HFF-Myc (cell line): ENCODE measurements at regions not wholly inside any gene's neighbourhood (a gene's known extent, or its start where the extent isn't known, plus 50 kb on each side); places are given as distances from the start of the nearest gene placed in this dataset.

Experiments
- DNase-seq: peaks from one replicate; pipeline ENCODE4 v3.0.0-alpha.2; 2011; ENCODE audit warnings: low read depth; ENCODE audit errors: extremely low read depth
- H3K4me3 ChIP-seq: replicated peaks from 2 replicates; pipeline ENCODE4 v1.5.1; 2011; ENCODE audit warnings: low read depth, mild to moderate bottlenecking, control low read depth, low read length
- TF ChIP-seq, protein P1 (sequence below): IDR thresholded peaks from 2 replicates; pipeline ENCODE4 v1.5.1; 2012; ENCODE audit warnings: mild to moderate bottlenecking, low read depth, low read length, control low read depth; ENCODE audit errors: missing control alignments

DNA sequence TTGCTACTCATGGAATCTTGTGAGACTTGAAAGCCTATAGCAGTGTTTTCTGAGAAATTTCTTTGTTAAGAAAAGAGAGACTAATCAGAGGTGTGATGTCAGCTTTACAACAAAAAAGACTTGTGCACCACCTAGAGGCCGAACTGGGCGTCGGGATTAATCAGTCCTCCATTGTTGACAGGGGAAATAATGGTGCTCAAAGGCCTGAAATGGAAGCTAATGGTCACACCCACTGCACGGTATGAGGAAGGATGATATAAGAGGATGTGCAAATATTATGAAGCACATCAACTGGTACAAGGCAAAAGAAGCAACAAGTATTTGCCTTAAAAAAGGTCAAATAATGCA, 480.2 kb upstream of the MIR17HG start:
- no peak overlapping the region for H3K4me3 ChIP-seq
- peak; percentile 38 for DNase-seq
- TF ChIP-seq, protein P1, sequence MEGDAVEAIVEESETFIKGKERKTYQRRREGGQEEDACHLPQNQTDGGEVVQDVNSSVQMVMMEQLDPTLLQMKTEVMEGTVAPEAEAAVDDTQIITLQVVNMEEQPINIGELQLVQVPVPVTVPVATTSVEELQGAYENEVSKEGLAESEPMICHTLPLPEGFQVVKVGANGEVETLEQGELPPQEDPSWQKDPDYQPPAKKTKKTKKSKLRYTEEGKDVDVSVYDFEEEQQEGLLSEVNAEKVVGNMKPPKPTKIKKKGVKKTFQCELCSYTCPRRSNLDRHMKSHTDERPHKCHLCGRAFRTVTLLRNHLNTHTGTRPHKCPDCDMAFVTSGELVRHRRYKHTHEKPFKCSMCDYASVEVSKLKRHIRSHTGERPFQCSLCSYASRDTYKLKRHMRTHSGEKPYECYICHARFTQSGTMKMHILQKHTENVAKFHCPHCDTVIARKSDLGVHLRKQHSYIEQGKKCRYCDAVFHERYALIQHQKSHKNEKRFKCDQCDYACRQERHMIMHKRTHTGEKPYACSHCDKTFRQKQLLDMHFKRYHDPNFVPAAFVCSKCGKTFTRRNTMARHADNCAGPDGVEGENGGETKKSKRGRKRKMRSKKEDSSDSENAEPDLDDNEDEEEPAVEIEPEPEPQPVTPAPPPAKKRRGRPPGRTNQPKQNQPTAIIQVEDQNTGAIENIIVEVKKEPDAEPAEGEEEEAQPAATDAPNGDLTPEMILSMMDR: peak; percentile 66

DNA sequence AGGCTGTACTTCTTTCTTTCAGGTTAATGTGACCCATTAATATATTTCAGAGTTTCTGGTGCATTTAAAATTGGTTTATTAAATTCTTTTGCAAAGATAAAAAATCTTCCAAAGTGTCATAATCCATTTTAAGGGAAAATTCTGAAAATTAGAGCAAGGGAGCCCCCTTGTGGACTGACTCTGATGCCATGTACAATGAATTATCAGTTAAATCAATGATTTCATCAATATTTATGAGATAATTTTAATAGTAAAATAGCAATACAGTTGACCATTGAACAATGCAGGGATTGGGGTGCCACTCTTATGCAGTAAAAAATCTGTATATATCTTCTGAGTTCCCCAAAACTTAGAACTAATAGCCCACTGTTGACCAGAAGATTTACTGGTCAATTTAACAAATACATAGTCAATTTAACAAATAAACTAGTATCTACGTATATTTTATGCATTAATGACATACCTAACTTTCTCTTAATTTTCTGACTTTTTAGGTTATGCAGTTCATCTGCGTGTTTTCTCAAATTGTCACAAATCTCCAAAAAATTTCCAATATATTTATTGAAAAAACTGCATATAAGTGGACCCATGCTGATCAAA, 479.1 kb upstream of the MIR17HG start:
- TF ChIP-seq, protein P1: peak; percentile 44
- H3K4me3 ChIP-seq: no peak overlapping the region
- no peak for DNase-seq

DNA sequence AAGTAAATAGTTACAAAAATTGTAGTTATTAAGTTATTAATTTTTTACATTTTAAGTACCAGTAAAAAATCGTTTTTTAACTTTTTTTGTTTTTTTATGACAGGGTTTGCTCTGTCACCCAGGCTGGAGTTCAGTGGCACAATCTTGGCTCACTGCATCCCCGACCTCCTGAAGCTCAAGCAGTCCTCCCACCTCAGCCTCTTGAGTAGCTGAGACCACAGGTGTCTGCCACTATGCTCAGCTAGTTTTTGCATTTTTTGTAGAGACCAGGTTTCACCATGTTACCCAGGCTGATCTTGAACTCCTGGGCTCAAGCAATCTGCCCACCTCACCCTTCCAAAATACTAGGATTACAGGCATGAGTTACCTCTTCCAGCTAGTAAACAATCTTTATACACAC, 477.9 kb upstream of the MIR17HG start:
- no peak overlapping the region for H3K4me3 ChIP-seq
- TF ChIP-seq, protein P1: no peak
- no peak for DNase-seq

DNA sequence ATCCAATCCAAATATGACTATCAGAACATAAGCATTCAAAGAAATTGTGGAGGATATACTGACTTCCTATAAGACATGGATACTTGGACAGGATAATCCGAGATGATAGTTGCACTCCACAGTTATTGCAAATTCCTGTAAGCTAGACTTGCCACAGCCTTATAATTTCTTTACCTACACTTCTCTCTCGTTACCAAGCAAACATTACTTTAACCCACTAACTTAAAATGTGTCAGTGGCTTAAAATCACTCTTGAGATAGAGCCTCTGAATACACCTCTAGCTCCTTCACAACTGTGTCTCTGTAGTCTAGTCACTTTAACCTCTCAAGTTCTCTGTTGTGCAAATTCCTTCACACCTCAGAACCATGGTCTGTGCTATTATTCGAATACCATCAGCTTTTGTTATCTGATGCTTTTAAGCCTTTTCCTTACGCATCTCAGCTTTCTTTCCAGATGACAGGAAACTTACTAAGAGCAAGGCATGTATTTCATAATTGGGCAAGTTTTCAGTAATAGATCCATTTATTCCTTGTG, 474.9 kb upstream of the MIR17HG start:
- TF ChIP-seq, protein P1: no peak
- H3K4me3 ChIP-seq: no peak overlapping the region
- no peak for DNase-seq

DNA sequence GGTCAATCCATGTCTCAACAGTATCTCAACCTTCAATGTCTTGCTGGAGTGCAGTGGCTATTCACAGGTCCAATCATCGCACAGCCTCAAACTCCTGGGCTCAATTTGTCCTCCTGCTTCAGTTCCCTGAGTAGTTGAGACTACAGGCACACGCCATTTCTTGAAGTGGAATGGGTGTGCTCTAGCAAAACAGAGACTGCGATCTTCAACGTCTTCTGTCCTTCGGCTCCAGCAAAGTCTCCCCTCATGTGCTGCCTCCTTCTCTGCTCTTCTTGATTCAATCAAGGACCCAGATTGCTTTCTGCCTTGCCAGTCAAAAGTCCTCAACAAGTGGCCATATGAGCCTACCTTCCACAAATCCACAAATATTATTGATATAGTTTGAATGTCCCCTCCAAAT, 466.7 kb upstream of the MIR17HG start:
- H3K4me3 ChIP-seq: no peak overlapping the region
- TF ChIP-seq, protein P1: no peak
- no peak for DNase-seq

DNA sequence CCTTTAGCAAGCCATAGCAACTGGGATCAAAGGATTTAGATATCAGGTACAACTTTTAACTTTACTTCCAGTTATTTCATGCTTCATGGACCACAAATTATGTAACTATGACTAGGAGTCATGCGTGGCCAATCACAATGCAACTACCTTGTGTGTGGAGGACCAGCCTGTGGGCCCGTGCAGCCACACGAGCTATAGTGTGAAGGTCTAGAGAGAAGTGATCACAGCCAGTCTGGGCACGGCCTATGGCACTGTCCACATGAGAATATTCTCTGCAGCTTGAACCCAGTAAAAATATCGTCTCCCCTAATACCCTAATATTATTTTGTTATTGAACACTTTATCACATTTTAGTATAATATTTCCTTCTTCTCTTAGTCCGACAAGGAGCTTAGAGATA, 464.9 kb upstream of the MIR17HG start:
- TF ChIP-seq, protein P1: no peak
- no peak for DNase-seq
- no peak overlapping the region for H3K4me3 ChIP-seq

DNA sequence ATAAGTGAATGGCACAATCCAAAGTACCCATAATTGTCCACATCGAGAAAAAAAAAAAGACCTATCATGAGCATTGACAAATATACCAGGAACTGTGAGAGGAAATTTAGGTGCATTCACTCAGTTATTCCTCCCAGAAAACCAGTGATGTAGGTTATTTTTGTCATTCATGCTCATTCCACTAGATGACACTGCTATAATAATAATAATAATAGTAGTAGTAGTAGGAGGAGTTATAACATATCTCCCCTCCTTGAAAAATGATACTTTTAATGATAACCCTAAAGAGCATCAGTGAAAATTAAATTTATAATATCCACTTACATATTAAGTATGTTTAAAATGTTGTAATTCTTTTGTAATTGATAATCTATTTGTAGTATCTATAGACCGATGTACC, 463.9 kb upstream of the MIR17HG start:
- no peak for DNase-seq
- TF ChIP-seq, protein P1: no peak

More for the DNA sequence above, 463.9 kb upstream of the MIR17HG start:
- no peak overlapping the region for H3K4me3 ChIP-seq
